ENCODE measurements at regions not wholly inside any gene's neighbourhood (a gene's known extent, or its start where the extent isn't known, plus 50 kb on each side); places are given as distances from the start of the nearest gene placed in this dataset.
A peak's percentile ranks its signal among the peaks of the same experiment; 100 is the strongest.

DNA sequence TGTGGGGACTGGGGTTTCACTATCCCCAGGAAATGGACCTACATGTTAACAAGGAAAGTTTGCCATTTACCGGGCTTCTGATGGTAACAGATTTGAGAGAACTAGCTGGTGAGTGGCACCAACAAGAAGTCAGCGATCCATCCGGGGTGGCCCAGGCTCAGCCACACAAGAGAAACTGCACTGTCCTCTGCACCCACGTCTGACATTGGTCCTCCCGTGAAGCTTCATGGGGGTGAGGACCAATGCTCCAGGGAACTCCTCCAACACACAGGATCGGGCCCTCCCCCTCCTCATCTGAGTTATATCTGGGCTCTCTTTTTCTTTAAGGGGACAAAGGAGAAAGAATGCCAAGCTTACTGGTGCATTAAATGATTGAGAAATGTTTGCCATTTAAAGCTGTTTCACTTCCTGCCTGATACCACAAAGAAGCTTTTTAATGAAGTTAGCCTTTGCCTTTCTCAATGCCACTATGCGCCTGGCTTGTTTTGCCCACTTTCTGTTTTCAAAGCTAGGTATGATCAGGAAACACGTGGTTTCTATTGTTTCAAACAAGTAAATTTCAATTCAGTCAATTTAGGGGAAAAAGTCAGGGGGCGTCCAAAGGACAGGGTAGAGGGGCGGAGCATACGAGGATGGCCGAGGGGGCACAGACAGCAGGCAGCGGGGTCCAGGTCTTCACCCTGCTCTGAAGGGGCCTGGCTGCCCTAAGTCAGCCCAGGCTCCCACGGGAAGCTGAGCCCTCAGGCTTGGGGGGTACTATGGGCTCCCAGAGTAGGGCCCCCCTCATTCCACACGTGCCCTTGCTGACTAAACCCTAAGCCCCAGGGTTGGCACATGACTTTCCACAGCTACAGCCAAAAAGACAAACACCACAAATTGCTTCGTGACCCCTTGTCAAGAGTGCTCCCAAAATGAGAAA is 204.0 kb upstream of the ID2 start:
- peak overlapping the region; percentile 29 for H2AFZ ChIP-seq (ENCODE audit: insufficient read depth, low read depth, low read length, poor library complexity, severe bottlenecking)
- H3K4me3 ChIP-seq (replicated peaks in 1 of 3; ENCODE audit: low read depth in 2 of 3, low read length in 3 of 3): peak overlapping the region in 1 of 3 experiments; percentile 62
- peaks cover 0 to 8% of the 10 kb centered on the region in 2 donors for H3K36me3 Mint-ChIP-seq
- peak overlapping the region; percentile 41 for H3K9ac ChIP-seq (ENCODE audit: insufficient read depth, low read length, poor library complexity, severe bottlenecking)
- H3K9me3 ChIP-seq (replicated peaks in 1 of 2; ENCODE audit: control insufficient read depth in 1 of 2, insufficient read depth in 1 of 2, low read length in 2 of 2): no peaks in the 10 kb centered on the region
- intact Hi-C loops (cut with micrococcal nuclease): loop anchor here in 1 of 2 donors (10.0 kb wide), 2 partner anchors 63 to 163 kb away; no protein-coding TSS in a partner anchor
- no peaks in the 10 kb centered on the region for H3K79me2 ChIP-seq (ENCODE audit: insufficient read depth, low read length)
- H3K4me3 Mint-ChIP-seq: peak overlapping the region; percentile 73 to 85
- peak overlapping the region; percentile 81 to 88 for H3K27ac ChIP-seq (ENCODE audit: low read depth in 1 of 2, low read length in 2 of 2)
- H3K27me3 ChIP-seq (ENCODE audit: control insufficient read depth in 2 of 2, insufficient read depth in 2 of 2, low read length in 2 of 2): no peaks in the 10 kb centered on the region
- TF ChIP-seq, protein P1, sequence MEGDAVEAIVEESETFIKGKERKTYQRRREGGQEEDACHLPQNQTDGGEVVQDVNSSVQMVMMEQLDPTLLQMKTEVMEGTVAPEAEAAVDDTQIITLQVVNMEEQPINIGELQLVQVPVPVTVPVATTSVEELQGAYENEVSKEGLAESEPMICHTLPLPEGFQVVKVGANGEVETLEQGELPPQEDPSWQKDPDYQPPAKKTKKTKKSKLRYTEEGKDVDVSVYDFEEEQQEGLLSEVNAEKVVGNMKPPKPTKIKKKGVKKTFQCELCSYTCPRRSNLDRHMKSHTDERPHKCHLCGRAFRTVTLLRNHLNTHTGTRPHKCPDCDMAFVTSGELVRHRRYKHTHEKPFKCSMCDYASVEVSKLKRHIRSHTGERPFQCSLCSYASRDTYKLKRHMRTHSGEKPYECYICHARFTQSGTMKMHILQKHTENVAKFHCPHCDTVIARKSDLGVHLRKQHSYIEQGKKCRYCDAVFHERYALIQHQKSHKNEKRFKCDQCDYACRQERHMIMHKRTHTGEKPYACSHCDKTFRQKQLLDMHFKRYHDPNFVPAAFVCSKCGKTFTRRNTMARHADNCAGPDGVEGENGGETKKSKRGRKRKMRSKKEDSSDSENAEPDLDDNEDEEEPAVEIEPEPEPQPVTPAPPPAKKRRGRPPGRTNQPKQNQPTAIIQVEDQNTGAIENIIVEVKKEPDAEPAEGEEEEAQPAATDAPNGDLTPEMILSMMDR (IDR thresholded peaks at IDR 0.05): no peak
- peak overlapping the region; percentile 74 for H3K4me2 ChIP-seq (replicated peaks; ENCODE audit: extremely low read depth, low read length, poor library complexity, severe bottlenecking)
- H4K20me1 ChIP-seq (ENCODE audit: insufficient read depth, low read length): no peaks in the 10 kb centered on the region
- H3K36me3 ChIP-seq (replicated peaks in 1 of 2; ENCODE audit: control insufficient read depth in 1 of 2, insufficient read depth in 2 of 2, low read length in 2 of 2): no peaks in the 10 kb centered on the region
- H3K4me1 Mint-ChIP-seq: peaks cover 89% of the 10 kb centered on the region
- H3K27ac Mint-ChIP-seq: peak overlapping the region; percentile 91 to 97 (median 95)
- DNase-seq: peak; percentile 52 to 83 (median 69)
- H3K27me3 Mint-ChIP-seq (ENCODE audit: low read depth in 3 of 3): peaks cover 0 to 3% (median 2%) of the 10 kb centered on the region in 3 donors
- no peaks in the 10 kb centered on the region for H3K9me3 Mint-ChIP-seq
- WGBS (ENCODE audit: insufficient coverage): 10% methylated on average over 12 of the region's 16 CpGs
- H3K4me1 ChIP-seq (ENCODE audit: control insufficient read depth in 1 of 2, insufficient read depth in 2 of 2, low read length in 2 of 2): peaks cover 85 to 88% of the 10 kb centered on the region in 2 donors

DNA sequence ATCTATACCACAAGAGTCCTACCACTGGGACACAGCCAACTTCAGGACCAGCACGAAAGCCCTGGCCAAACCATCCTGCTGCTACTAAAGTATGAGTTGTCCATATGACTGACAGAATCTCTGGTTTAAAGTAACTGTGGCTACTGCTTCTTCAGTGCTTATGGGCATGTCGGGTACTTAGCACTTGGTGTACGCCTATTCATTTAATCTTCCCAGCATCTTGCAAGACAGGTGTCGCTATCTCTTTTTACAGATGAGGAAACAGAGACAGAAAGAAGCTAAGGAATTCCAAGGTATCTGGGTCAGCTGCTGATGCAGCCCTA is 203.4 kb upstream of the ID2 start:
- Histone ChIP-seq H3K36me3 (replicated peaks in 1 of 2; ENCODE audit: control insufficient read depth in 1 of 2, insufficient read depth in 2 of 2, low read length in 2 of 2) (no peaks in the 10 kb centered on the region), H3K79me2 (ENCODE audit: insufficient read depth, low read length) (no peaks in the 10 kb centered on the region), H3K4me1 (ENCODE audit: control insufficient read depth in 1 of 2, insufficient read depth in 2 of 2, low read length in 2 of 2) (peaks cover 82 to 83% of the 10 kb centered on the region in 2 donors), H3K27me3 (ENCODE audit: control insufficient read depth in 2 of 2, insufficient read depth in 2 of 2, low read length in 2 of 2) (no peaks in the 10 kb centered on the region), H3K4me2 (replicated peaks; ENCODE audit: extremely low read depth, low read length, poor library complexity, severe bottlenecking) (peak overlapping the region; percentile 74), H3K9me3 (replicated peaks in 1 of 2; ENCODE audit: control insufficient read depth in 1 of 2, insufficient read depth in 1 of 2, low read length in 2 of 2) (no peaks in the 10 kb centered on the region), H3K9ac (ENCODE audit: insufficient read depth, low read length, poor library complexity, severe bottlenecking) (no peak overlapping the region), H2AFZ (ENCODE audit: insufficient read depth, low read depth, low read length, poor library complexity, severe bottlenecking) (peak overlapping the region; percentile 8), H3K4me3 (replicated peaks in 1 of 3; ENCODE audit: low read depth in 2 of 3, low read length in 3 of 3) (no peak overlapping the region), H4K20me1 (ENCODE audit: insufficient read depth, low read length) (no peaks in the 10 kb centered on the region), H3K27ac (ENCODE audit: low read depth in 1 of 2, low read length in 2 of 2) (peak overlapping the region; percentile 81 to 88)
- TF ChIP-seq, protein P1 (IDR thresholded peaks at IDR 0.05): no peak
- DNase-seq: no peak
- Mint-ChIP-seq H3K4me3 (peak overlapping the region in 1 of 2 donors; percentile 72), H3K27ac (peak overlapping the region; percentile 91 to 97 (median 95)), H3K4me1 (peaks cover 84% of the 10 kb centered on the region), H3K27me3 (ENCODE audit: low read depth in 3 of 3) (peaks cover 0 to 3% (median 2%) of the 10 kb centered on the region in 3 donors), H3K9me3 (no peaks in the 10 kb centered on the region), H3K36me3 (peaks cover 0 to 8% of the 10 kb centered on the region in 2 donors)
- WGBS (ENCODE audit: insufficient coverage): 0% methylated on average over 1 of the region's 4 CpGs
- intact Hi-C loops (cut with micrococcal nuclease): loop anchor here in 1 of 2 donors (10.0 kb wide), 2 partner anchors 64 to 164 kb away; no protein-coding TSS in a partner anchor

All from CD14-positive monocyte (primary cell).